ENCODE measurements at regions not wholly inside any gene's neighbourhood (a gene's known extent, or its start where the extent isn't known, plus 50 kb on each side); places are given as distances from the start of the nearest gene placed in this dataset.
A peak's percentile ranks its signal among the peaks of the same experiment; 100 is the strongest.

DNA sequence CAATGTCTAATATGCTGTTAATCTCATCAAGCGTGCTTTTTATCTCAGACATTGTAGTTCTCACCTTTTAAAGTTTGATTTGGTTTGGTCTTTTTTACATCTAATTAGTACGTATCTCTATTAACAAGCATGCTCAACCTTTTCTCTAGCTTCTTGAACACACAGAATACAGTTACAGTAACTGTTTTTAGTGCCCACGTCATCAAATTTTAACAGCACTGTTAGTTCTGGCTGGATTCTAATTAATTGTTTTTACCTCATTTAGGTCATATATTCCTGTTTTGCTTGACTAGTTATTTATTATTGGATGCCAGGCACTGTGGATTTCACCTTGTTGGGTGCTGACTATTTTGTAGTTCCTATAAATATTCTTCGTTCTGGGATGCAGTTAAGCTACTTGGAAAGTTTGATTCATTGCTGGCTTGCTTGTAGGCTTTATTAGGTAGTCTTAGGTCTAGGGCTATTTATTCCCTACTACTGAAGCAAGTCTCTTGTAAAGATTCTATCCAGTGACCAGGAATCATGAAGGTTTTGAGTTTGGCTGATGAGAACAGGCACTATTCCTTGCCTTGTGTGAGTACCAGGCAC, 263.0 kb downstream of the ETAA1 start:
- no peak for DNase-seq

DNA sequence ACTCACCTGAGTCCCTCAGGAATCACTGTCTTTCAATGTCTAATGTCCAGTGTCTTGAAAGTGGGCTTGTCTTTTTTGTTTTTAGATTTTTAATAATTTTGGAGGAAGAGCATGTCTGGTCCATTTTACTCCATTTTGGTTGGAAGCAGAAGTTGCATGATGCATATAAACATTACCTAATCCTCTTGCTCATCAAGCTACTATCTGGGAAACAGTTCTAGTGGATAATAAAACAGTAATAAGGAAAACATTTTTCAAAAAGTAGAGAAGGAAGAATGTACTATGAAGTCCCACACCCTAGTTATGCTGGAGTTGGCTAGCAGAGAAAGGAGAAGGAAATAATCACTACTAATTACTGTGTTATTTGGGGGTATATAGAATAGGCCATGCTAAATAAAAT, 263.7 kb downstream of the ETAA1 start:
- no peak for DNase-seq

DNA sequence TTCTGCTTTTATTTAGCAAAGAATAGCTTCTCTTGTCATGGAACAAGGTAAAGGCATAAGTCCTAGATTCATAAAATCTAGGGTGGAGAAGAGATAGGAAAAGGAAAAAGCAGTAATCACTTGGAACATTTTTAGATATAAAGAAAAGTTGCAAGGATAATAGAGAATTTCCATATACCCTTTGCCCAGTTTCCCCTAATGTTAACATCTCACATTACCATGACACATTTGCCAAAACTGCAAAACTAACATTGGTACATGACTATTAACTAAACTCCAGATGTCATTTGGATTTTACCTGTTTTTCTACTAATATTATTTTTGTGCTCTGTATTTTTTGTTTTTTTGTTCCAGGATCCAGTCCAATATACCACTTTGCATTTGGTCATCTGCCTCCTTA, 265.1 kb downstream of the ETAA1 start:
- DNase-seq, result no peak

DNA sequence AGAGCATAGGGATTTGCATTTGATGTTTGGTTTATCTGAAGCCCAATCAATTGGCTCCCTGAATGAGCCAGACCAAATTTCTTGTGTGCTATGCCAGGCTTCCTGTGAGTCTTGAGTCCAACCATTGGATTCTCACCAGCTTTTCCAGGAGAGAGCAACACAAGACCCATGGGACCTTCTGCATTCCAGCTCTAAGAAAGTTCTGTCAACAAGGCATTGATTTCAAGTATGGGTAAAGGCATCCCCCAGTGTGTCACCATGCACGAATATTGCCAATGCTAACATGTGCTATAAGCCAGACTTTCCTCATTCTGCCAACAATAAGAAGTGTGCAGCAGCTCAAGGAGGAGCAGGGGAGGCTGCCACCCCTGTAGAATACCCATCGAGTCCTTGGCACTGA, 266.6 kb downstream of the ETAA1 start:
- DNase-seq, result no peak

DNA sequence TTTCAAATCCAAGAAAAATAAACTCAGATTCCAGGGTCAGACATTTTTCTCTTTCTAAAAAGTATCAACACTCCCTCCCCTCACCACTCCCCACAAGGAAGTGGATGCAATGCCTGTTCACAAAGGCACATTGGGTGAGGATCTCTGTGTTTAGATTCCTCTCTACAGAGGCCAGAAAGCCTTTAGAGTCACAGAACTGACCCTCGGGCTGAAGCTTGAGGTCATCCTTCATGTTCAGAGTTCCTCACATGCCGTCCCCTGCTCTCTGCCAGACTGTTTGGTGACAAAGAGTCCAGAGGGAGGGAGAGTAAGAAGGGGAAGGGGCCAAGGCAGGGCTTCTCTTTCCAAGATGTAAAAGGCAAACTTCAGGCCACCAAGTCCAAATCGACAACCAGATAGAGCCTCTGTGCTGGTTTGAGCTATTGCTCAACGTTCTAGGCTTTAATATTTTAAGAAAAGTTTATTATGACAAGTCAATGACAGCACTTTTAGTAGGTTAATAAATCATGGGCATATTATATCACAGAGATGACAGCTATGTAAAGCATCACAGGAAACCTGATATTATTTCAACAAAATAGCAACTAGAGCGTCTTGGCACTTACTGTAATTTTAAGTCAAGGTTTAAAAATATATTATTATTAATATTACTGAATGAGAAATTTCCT, 269.4 kb downstream of the ETAA1 start:
- no peak for DNase-seq

DNA sequence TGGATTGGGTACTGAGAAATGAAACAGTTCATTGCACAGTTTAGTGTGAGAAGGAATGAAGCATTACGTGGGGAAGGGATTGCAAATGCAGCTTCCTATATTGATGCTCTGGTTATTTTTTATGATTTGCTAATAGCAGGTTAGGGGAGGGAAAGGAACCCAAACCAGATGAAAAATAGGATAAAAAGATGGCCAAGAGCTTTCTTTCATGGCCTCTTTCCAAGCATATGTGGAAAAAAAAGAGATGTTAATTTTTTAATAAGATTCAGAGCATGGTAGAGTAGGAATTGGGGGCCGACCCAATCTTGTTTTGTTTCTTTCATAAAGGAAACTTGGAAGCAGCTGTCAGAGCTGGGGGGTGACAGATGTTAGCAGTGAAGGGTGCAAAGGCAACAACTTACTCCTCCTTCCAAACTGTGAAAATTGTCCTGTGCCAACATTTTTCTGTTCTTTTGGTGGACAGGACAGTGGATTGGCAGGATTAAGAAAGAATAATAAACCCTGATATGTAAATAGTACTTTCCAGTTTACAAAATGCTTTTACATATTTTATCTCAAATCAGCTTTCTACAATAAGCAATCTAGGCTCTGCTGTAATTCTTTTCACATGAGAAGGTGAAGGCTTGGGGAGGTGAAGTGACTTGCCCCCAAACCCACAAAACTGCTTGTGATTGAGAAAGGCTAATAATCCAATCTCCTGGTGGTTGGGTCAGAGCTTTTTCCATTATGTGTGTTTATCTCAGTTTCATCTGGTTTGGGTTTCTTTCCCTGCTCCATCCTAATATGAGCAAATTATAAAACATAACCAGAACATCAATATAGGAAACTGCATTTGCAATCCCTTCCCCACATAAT, 270.1 kb downstream of the ETAA1 start:
- DNase-seq, result no peak

DNA sequence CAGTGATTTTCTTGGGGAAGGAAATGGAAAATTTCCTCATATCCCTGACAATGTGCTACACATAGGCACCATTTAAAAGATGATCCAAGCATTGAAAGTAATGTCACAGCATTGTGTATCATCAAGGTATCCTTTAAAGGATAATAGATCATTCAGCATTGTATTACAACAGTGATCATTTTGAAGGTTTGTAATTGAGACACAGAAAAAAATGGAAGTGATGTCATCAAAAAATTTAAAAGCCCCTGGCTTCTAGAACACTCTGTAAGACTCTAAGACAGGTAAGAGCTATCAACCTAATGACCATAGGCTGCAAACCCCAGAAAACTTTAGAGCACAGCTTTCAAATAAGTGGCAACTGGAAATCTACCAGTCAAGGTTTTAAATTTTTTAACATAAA, 271.4 kb downstream of the ETAA1 start:
- no peak for DNase-seq

DNA sequence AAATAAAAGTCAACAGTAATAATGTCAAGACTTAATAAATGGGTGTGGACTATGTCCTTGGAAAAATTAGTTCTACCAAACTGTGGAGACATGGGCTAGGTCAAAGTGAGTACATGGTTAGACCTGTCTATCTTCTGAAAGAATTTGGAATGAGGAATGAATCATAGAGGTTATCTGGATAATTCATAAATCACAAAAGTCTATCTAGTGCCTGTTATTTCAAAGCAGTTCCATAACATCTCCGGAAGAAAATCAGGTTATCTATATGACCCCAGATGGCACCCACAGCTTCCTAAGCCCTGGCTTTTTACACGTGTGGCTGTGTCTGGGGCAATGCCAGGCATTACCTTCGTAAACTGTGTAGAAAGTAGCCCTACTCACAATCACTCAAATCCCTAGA, 272.0 kb downstream of the ETAA1 start:
- DNase-seq, result no peak

DNA sequence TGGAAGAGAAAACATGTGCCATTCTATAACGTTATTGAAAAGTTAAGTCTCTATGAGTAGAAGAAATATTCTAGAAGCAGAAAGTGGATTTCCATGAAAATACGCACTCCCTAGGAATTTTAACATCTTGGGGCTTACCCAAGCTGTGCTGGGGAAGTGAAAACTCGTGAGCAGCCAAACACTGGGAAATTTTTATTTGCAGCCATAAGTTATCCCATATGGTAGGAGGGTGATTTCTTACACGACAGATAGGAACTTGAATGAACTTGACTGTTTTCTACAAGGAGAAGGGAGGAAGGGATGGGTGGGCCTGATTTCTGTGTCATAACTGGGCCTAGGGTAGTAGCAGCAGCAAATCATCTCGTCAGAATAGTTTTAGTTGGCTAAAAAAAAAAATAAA, 272.6 kb downstream of the ETAA1 start:
- peak; percentile 67 for DNase-seq

DNA sequence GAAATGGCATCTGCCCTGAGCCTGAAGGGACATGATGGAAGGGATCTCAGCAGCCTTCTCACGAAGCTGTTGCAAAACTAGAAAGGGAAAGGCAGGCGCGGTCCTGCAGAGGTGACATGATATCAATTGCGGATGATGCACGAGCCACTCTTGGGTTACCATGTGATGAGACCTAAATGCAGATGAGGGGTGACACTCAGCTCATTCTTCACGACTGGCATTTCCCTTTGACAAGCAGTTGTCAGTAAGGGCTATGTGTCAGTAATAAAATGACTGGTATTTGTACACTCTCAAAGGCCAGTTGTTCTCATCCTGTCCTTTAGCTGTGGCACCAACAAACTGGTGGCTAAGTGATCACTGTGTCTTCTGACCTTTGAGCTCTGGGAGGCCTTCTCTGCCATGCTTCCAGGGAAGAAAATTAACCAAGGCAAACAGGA, 273.6 kb downstream of the ETAA1 start:
- no peak for DNase-seq

DNA sequence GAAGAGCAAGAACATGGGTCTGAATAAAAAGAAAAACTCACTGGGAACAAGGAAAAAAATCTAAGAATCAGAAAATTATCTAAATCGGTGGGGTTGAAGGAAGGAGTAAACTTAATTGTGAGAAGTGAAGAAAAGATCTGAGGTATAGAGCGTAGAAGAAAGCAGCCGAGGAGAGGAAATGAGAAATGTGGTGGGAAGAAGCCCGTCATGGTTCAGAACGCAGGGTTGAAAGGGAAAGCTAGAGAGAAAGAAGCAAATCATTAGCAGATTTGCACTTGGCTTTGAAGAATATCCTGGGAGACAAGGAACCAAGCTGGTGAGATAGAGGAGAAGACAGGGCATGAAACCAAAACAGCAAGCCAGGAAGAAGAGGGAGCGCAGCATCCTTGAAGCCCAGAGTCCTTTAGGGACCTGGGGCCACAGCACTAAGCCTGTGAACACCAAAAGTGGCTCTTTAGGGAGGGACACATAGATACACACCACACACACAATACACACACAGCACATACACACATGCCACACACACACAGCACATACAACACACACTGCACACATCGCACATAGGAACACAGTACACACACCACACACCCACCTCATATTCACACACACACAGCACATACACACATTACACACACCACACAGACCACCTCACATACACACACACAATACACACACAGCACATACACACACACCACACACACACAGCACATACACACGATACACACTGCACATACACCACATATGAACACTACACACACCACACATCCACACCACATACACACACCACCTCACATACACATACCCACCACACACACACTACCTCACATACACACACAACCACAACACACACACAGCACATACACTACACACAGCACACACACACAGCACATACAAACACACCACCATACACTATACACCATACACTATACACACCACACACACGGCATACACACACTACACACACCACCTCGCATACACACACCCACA, 274.6 kb downstream of the ETAA1 start:
- no peak for DNase-seq

DNA sequence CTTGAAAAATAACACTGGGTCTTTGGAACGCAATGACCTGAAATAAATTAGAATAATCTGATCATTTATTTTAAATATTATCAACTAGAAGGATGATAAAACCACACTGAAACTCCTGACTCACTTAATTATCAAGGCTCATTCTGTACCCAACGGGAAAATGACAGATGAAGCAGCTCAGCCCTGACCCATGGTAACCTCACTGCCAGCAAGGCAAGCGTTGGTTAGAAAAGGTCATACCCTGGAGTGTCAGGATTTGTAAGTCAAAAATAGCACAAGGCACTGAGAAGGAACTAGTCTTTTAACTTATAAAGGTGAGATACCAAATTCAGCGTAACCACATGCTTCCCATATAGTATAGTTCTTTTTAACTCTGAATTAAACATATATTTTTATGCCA, 277.5 kb downstream of the ETAA1 start:
- no peak for DNase-seq

DNA sequence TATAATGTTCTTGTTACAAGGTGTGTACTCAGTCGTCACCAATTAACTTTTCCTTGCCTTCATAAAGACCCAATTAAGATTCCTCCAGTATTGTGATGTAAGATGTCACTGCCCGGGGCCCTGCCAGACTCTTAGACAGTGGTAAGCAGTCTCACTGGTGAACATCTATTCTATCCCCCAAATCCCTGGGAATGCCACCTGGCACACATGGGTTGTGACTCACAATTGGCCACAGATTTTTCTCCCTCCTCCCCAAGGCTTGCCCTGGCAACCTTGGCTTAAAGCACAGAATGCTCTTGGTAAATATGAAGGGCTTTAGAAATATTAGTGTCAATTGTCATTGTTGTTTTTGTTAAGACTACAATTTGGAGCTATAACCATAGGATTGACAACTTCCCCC, 287.9 kb downstream of the ETAA1 start:
- DNase-seq, result no peak

DNA sequence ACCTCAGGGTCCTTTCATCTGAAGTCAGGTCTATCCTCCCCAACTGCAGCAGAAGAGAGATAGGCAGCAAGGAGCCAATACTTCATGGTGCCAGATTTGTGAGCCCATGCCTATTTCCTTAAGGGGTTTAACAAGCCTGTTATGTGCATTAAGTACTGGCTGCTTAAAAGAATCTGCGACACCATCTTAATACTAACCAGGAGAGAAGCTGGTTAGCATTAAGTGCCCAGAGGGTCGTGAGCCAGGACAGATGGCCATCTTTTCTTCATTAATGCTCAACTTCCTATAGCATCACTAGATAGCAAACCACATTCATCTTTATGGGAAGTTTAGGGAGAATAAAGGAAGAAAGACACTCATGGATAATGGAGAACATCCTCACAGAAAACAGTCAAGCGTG, 289.1 kb downstream of the ETAA1 start:
- no peak for DNase-seq

DNA sequence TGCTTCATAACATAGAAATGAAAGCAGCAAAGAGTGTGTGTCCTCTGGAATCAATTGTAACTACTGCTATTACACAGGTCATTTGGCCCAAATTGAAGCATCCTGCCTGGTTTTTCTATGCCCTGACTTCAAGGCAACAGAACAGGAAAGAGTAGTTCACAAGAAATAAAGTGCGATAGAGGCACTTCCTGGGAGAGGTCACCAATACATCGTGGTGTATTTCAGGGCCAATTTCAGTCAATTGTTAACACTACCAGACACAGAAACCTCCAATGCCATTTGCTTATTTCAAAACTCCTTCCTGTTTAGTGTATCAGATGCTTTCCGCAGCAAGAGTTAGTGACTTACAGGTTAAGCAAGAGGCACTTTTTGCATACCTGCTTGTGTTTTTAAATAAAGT, 292.1 kb downstream of the ETAA1 start:
- DNase-seq, result no peak

DNA sequence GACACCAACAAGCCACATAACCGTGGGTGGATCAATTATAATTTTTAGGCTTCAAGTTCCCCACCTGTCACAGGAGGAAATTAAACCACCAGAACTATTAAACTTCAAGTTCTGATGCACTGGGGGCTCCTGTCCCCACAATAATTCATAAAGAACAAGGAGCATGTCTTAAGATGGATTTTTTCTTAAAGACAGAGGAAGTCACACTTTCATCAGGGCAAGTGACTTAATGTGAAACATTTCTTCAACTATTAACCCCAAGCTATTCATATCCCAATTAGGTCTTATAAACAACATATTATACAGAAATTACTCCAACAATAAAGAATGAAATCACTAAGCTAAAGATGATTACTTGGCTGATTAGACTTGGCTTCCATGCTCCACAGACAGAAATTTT, 292.5 kb downstream of the ETAA1 start:
- no peak for DNase-seq

DNA sequence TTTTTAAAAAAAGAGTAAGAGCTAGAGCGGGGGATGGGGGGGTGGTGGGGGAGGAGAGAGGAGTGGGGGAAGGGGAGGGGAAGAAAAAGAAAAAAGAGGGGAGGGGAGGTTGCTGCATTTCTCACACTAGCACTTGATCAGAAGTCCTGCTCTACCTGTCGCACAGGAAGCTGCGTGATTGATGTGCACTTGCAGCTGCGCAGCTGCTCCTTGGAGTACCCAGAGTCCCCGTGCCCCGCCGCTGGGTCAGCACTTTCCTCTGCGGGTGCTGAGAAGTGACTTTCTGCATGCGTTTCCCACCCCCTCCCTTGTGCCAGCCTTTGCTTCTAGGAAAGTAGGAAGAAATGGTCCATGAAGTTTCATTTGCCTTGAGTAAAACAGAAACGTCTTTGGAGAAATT, 297.3 kb downstream of the ETAA1 start:
- DNase-seq, result peak; percentile 58

DNA sequence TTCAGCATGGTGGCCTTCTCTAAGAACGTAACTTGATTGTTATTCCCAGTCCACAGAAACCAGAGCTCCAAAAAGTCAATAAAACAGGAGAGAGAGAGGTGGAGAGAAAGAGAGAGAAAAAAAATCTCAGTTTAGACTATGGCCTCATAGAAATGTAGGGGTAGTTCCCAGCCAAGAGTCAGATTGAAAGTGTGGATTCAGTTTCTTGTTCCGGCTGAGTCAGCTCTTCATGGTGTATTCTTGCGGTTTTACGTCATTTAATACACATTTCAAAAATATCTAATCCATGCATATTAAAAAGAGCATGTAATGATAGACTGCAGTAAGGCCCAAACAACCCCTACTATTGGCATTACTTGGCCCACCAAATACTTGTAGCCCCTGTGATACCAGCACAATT, 303.9 kb downstream of the ETAA1 start:
- DNase-seq, result no peak

DNA sequence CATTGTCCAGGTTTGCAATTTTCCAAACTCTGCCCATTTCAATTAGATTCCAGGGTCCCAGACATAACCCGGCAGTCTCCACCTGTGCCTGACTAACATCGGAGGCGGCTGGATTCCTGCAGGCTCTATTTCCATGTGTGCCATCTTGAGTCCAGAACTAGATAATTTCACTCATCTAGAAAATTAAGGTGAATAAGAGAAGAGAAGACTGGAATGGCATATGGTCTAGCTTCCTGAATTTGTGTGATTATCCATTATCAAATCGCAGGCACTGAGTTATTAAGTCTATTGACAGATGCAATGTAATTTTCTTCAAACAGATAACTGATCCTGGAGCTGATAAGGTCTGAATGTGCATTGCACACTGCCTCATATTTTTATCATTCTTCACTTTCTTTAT, 305.2 kb downstream of the ETAA1 start:
- no peak for DNase-seq

DNA sequence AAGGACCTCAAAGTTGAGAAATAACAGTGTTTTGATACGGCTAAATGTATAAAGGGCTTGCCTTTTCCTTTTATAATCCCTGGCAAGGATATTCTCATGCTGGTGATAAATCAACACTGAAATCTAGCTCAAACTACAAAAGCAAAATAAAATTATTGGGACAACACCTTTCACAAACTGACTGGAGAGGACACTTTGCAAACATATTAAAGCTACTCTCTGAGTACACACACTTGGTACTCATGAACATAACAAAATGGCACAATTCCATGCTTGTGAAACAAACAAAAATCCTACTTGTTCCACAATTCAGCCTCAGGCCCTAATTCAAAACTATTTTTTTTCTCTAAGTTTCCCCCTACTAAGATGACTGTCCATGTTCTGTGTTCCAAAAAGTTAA, 305.8 kb downstream of the ETAA1 start:
- no peak for DNase-seq

DNA sequence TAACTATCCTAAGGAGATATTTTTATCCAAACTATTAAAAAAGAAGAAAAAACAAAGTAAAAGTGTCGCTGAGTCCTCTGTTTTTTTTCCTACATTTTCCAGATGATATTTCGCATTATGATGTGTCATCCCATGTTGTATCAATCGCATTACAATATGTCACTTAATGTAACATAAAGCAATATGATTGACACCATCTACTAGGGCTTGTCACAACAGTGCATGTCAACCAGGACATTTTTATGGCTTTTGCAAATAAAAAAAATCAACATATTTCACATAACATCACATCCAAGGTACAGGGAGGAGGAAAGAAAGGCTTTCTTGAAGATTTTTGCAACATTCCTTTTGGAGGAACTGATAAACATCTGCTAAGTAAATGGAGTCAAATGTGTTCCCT, 308.9 kb downstream of the ETAA1 start:
- DNase-seq, result no peak

DNA sequence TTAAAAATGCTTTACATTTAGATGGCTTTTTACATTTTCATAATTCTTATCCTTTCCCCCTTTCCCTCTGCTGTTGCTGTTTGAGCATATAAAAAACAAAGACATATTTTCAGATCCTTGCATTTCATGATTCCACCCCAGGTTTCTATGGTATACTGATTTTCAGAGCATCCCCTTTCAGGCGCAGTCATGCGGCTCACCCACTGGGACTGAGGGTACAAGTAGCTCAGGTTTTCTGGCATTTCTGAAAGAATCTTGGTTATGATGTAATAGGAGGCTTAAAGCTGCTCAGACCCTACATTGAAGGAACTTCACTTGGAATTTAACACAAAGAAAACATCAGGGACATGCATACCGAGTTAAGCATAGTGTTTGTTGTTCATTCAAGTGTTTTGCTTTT, 310.8 kb downstream of the ETAA1 start:
- no peak for DNase-seq

Measured in renal pelvis (tissue), 1 donor.